HepG2 (cell line): ENCODE measurements at regions not wholly inside any gene's neighbourhood (a gene's known extent, or its start where the extent isn't known, plus 50 kb on each side); places are given as distances from the start of the nearest gene placed in this dataset.

Source experiments
- AHDC1 ChIP-seq: sonication (generic); formaldehyde crosslinking; IDR thresholded peaks from 2 replicates; pipeline ENCODE4 v1.5.1; 2020; ENCODE audit warnings: mild to moderate bottlenecking, missing genetic modification reagents, borderline replicate concordance
- HCFC1 ChIP-seq: fragments of 150-350 bp; IDR thresholded peaks from 2 replicates; pipeline ENCODE4 v1.6.1; 2014; ENCODE audit warnings: low read depth, low read length
- NFE2L2 ChIP-seq: fragments of 150-350 bp; IDR thresholded peaks from 2 replicates; pipeline ENCODE4 v1.6.1; 2014; ENCODE audit warnings: low read length
- NONO ChIP-seq, 2 experiments: fragments of 450-650 bp in 1 of 2; sonication (generic) in 1 of 2; formaldehyde crosslinking in 1 of 2; IDR thresholded peaks in 1 of 2; conservative IDR thresholded peaks in 1 of 2; 2 replicates each; pipeline versions ENCODE4 v1.6.1 to v1.8.0; 2017 to 2022; ENCODE audit warnings: mild to moderate bottlenecking in 1 of 2, missing genetic modification reagents in 1 of 2, moderate library complexity in 1 of 2
- NRL ChIP-seq: sonication (generic); formaldehyde crosslinking; IDR thresholded peaks from 2 replicates; pipeline ENCODE4 v1.5.0; 2020; ENCODE audit warnings: missing genetic modification reagents, mild to moderate bottlenecking, moderate library complexity, borderline replicate concordance
- PBX2 ChIP-seq: IDR thresholded peaks from 2 replicates; pipeline ENCODE4 v1.6.1; 2016; ENCODE audit warnings: control low read depth
- SKI ChIP-seq: fragments of 450-650 bp; IDR thresholded peaks from one replicate; pipeline ENCODE4 v1.6.1; 2018; ENCODE audit warnings: mild to moderate bottlenecking; ENCODE audit not compliant: partially characterized antibody
- TBP ChIP-seq: sonication (generic); formaldehyde crosslinking; IDR thresholded peaks from 2 replicates; pipeline ENCODE4 v1.5.0; 2020; ENCODE audit warnings: missing genetic modification reagents
- TIGD3 ChIP-seq: sonication (generic); formaldehyde crosslinking; IDR thresholded peaks from 2 replicates; pipeline ENCODE4 v1.5.1; 2020; ENCODE audit warnings: mild to moderate bottlenecking, missing genetic modification reagents, borderline replicate concordance
- UBTF ChIP-seq: sonication (generic); formaldehyde crosslinking; IDR thresholded peaks from 2 replicates; pipeline ENCODE4 v1.4.0; 2020; ENCODE audit warnings: mild to moderate bottlenecking, missing genetic modification reagents
- WIZ ChIP-seq: sonication (generic); formaldehyde crosslinking; IDR thresholded peaks from 2 replicates; pipeline ENCODE4 v1.5.1; 2020; ENCODE audit warnings: mild to moderate bottlenecking, missing genetic modification reagents
- ZFX ChIP-seq: sonication (generic); formaldehyde crosslinking; IDR thresholded peaks from 2 replicates; pipeline ENCODE4 v1.4.0; 2020; ENCODE audit warnings: mild to moderate bottlenecking, low read depth, missing genetic modification reagents, moderate library complexity
- ZNF574 ChIP-seq: sonication (generic); formaldehyde crosslinking; IDR thresholded peaks from 2 replicates; pipeline ENCODE4 v1.4.0; 2020; ENCODE audit warnings: missing genetic modification reagents
- ZNF605 ChIP-seq: sonication (generic); formaldehyde crosslinking; IDR thresholded peaks from 2 replicates; pipeline ENCODE4 v1.8.0; 2022; ENCODE audit warnings: mild to moderate bottlenecking, missing genetic modification reagents
- ZSCAN31 ChIP-seq: sonication (generic); formaldehyde crosslinking; IDR thresholded peaks from 2 replicates; pipeline ENCODE4 v1.5.0; 2020; ENCODE audit warnings: low read depth, mild to moderate bottlenecking, missing genetic modification reagents

- TF ChIP-seq AHDC1 (CRISPR knock-in tag) = no peak
- TF ChIP-seq NRL (CRISPR knock-in tag) = no peak
- TF ChIP-seq UBTF (CRISPR knock-in tag) = 0 out of 2 replicates have a peak, but pooled peaks have one; percentile 28
- TF ChIP-seq NFE2L2 = 0 out of 2 replicates have a peak, but pooled peaks have one; percentile 11
- no peak for TF ChIP-seq TBP (CRISPR knock-in tag)
- TF ChIP-seq ZNF574 = 0 out of 2 replicates have a peak, but pooled peaks have one; percentile 29
- TF ChIP-seq ZFX (CRISPR knock-in tag) = no peak
- no peak for TF ChIP-seq HCFC1
- TF ChIP-seq PBX2 (CRISPR knock-in tag) = no peak
- no peak for TF ChIP-seq ZSCAN31 (CRISPR knock-in tag)
- no peak for TF ChIP-seq ZNF605 (CRISPR knock-in tag)
- no peak for TF ChIP-seq WIZ
- TF ChIP-seq SKI = no peak
- TF ChIP-seq NONO (IDR thresholded peaks at IDR 0.05) = no peak
- 0 out of 2 replicates have a peak, but pooled peaks have one; percentile 27 for TF ChIP-seq NONO (CRISPR knock-in tag; conservative IDR thresholded peaks at IDR 0.05)
- TF ChIP-seq TIGD3 (CRISPR knock-in tag) = no peak
Observed at GRCh38 chr6:111997078-111997852, 56.6 kb upstream of the CCN6 start (continued).
